ENCODE measurements at regions not wholly inside any gene's neighbourhood (a gene's known extent, or its start where the extent isn't known, plus 50 kb on each side); places are given as distances from the start of the nearest gene placed in this dataset.

GRCh38 chr2:57504787-57505186, 541.8 kb upstream of the VRK2 start:
- no peak for DNase-seq (ENCODE audit: low read depth in 2 of 2)

DNA sequence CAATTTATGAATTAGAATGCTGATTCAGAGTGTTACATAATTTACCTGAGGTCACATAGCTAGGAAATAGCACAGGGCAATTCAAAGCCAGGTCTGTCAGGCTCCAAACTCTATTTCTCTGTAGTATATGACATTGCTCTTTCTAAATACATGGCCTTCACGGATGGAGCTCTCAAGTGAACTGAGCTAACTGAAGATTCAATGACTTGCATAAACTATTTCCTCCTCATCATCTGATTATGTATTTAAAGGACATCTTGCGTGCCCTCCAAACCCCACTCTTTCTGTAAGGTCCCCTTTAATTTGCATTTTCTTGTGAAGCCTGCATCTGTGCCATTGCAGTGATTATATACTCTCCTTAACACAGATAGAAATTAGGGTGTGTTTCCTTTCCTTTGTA, 537.4 kb upstream of the VRK2 start:
- DNase-seq (ENCODE audit: low read depth in 2 of 2) = no peak

DNA sequence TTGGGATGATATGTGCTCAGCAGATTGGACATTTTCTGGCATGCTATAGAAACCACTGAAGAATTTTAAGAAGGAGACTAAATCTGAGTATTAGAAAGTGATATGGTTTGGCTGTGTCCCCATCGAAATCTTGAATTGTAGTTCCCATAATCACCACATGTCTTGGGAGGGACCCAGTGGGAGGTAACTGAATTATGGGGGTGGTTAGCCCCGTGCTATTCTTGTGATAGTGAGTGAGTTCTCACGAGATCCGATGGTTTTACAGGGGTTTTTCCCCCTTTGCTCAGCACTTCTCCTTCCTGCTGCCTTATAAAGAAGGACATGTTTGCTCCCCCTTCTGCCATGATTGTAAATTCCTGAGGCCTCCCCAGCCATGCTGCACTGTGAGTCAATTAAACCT, 535.9 kb upstream of the VRK2 start:
- DNase-seq (ENCODE audit: low read depth in 2 of 2) = no peak

DNA sequence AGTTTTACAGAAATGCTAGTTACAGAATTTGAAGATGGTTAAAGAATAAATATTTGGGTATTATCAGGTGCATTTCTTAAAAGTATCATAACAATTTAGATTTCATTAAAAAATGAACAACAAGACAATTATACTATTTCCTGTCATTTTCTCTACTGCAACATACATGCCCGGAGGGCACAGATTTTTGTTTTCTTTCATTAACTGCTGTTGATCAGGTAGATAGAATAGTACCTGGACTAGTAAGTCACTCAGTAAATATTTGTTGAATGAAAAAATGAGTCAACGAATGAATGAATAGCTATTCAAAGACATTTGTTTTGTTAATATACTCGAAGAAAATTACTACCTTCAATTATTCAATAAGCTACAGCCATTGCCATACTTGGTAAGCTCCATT, 531.2 kb upstream of the VRK2 start:
- no peak for DNase-seq (ENCODE audit: low read depth in 2 of 2)

GRCh38 chr2:57516698-57517340, 529.8 kb upstream of the VRK2 start:
- DNase-seq (ENCODE audit: low read depth in 2 of 2) = no peak

- DNase-seq (ENCODE audit: low read depth in 2 of 2) = no peak
Measured at GRCh38 chr2:57523304-57523703, 523.3 kb upstream of the VRK2 start.

DNA sequence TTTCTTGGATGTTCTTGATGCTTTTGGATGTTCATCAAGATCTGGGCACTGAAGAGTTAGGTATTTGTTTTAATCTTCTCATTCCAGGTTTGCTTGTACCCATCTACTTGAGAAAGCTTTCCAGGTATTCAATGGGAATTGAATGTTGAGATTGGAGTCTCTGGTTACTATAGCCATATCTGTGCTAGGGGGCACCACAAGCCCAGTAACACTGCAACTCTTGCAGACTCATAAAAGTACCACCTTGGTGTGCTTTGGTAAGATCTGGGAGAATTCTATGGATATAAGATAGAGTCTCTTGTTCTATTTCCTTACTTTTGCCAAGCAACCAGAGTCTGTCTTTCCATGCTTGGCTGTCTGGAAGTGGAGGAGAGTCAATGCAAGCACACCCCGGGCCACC, 518.9 kb upstream of the VRK2 start:
- no peak for DNase-seq (ENCODE audit: low read depth in 2 of 2)

DNA sequence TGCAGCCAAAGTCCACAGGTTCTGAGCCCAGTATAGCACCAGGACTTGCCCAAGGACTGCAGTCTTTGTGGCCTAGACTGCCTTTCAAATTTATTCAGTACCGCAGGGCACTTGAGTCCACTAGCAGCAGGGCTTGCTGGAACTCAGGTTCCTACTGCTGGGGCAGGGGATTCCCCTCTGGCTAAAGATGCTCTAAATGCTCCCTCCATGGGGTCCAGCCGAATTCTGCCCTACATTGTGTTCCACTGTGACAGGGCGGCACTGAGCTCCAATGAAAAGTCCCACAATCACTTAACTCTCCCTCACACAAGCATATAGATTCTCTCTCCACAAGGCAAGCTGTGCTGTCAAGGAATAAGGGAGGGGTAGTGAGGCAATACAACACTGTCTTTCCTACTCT, 518.1 kb upstream of the VRK2 start:
- DNase-seq (ENCODE audit: low read depth in 2 of 2) = no peak

DNA sequence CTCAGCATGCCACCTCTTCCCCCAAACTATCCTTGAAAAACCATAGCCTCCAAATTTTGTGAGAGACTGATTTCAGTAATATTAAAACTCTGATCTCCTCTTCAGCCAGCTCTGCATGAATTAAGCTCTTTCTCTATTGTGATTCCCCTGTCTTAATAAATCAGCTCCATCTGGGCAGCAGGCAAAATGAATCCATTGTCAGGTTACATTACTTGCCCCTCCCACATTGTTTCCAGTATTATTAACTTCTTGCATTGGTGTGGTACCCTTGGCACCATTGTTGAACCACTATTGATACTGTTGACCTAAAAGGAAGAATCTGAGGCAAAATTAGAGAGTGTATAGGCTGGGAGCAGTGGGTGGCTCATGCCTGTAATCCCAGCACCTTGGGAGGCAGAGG, 512.2 kb upstream of the VRK2 start:
- DNase-seq (ENCODE audit: low read depth in 2 of 2) = no peak

DNA sequence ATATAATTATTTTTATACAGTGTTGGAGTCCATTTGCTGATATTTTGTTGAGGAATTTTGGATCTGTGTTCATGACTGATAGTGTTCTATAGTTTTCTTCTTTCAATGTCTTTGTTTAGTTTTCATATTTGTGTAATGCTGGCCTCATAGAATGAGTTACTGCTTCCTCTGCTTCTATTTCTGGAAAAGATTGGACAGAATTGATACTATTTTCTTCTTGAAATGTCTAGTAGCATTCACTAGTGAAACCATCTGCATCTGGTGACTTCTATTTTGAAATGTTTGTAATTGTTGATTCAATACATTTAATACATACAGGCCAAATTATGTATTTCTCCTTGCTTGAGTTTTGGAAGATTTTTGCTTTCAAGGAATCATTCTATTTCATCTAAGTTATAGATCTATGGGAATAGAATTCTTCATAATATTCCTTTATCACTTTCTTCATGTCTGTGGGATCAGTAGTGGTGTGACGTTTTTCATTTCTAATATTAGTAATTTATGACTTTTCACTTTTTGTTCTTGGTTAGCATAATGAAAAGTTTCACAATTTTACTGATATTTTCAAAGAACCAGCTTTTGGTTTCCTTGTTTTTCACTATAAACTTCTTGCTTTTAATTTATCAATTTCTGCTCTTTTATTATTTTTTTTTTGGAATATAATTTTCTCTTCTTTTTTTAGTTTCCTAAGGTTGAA, 509.9 kb upstream of the VRK2 start:
- DNase-seq (ENCODE audit: low read depth in 2 of 2) = no peak

- DNase-seq (ENCODE audit: low read depth in 2 of 2) = no peak
Measured at GRCh38 chr2:57539761-57540160, 506.8 kb upstream of the VRK2 start.

DNA sequence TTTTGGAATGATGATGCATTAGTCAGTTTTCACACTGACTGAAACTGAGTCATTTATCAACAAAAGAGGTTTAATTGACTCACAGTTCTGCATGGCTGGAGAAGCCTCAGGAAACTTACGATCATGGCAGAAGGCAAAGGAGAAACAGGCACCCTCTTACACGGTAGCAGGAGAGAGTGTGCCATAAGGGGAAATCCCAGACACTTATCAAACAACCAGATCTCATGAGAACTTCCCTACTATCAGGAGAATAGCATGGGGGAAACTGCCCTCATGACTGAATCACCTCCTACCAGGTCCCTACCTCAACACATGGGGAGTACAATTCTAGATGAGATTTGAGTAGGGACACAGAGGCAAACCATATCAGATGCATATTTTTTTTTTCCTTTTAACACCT, 504.5 kb upstream of the VRK2 start:
- DNase-seq (ENCODE audit: low read depth in 2 of 2) = no peak

DNA sequence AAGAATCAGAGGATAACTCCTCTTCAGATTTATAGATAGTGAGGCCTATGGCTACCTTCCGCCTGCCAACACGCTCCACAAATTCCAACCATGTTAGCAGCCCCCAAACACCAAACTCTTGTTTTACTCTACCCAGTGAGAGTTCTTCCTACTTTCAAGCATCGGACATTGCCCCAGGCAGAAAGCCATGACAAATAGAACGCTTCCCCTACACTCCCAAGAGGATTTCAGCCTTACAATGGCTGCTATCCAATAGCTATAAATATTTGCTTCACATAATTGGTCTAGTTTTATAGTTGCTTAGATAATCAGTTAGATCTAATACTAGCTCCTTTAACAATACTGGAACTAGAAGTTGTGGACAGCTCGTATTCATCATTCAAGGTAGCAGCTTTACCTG, 503.4 kb upstream of the VRK2 start:
- no peak for DNase-seq (ENCODE audit: low read depth in 2 of 2)

DNA sequence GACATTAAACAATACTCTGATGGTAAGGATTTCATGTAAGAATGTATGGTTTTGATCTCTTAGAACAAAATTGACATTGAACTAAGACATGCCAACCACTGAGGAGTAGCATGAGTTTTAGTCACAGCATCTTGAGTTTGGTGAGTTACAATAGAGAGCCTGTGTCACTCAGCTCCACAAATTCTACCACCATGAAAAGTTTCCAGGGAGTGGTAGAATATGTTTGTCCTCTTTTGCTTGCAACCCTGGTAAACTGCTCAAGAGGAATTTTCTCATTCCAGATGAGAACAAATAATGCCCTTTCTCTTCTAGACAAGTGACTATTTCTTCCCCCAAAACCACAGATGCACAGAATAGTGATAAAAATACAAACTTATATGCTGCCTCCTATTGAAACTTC, 502.0 kb upstream of the VRK2 start:
- no peak for DNase-seq (ENCODE audit: low read depth in 2 of 2)

GRCh38 chr2:57546478-57546877, 500.1 kb upstream of the VRK2 start:
- no peak for DNase-seq (ENCODE audit: low read depth in 2 of 2)

GRCh38 chr2:57549642-57550102, 496.9 kb upstream of the VRK2 start:
- no peak for DNase-seq (ENCODE audit: low read depth in 2 of 2)

- no peak for DNase-seq (ENCODE audit: low read depth in 2 of 2)
Measured at GRCh38 chr2:57550912-57551311, 495.7 kb upstream of the VRK2 start.

DNA sequence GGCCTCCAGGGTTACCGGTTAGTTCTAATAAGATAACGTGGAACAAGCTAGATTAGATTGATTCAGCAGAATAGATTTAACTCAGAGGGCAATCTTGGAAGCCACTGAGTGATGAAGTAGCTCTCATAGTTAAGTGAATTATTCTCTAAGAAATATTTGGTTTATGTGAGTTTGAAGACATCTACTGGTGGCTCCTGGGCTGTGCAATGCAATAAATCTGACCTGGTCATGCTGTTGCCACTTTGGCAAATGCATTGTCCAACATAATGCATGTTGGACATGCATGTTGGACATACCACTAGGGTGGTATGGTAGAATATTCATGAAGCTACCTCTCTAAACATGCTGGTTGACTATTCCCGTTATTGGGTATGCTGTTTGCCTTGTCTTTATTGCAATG, 493.7 kb upstream of the VRK2 start:
- no peak for DNase-seq (ENCODE audit: low read depth in 2 of 2)

DNA sequence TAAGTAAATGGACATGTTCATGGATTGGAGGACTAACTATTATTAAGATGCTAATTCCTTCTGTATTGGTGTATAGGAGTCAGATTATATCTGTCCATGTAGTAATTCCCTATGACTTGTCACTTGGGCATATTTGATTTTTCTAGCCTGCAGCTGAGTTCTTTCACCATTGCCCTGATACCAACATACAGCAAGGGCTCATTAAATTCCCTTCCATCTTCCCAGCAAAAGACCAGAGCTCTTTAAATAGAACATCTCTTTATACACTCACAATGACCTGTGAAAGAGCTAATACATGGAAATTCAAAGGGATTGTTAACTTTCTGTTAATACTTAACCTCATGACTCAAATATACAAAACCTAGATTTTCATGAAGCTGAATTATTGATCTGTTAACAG, 492.3 kb upstream of the VRK2 start:
- DNase-seq (ENCODE audit: low read depth in 2 of 2) = no peak

- DNase-seq (ENCODE audit: low read depth in 2 of 2) = no peak
Measured at GRCh38 chr2:57558312-57558711, 488.3 kb upstream of the VRK2 start.

GRCh38 chr2:57562495-57562894, 484.1 kb upstream of the VRK2 start:
- no peak for DNase-seq (ENCODE audit: low read depth in 2 of 2)

DNA sequence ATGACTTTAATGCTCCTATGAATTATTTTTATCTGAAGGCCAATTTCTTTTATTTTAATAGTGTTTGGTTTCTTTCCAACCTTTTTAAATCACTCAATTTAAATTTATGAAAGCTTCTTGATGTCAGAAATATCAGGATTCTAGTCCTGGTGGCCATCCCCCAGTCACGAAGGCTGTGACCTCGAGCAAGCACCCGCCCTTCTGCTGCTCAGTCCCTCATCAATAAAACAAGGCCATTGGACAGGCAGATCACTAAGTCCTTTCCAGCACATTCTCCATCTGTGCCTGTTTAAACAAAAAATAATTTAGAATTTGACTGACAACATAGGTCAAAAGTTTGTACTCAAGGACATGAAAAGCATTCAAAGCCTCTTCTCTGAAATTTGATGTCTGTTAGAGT, 483.6 kb upstream of the VRK2 start:
- no peak for DNase-seq (ENCODE audit: low read depth in 2 of 2)

- DNase-seq (ENCODE audit: low read depth in 2 of 2) = no peak
Measured at GRCh38 chr2:57567245-57567644, 479.4 kb upstream of the VRK2 start.

GRCh38 chr2:57569396-57569795, 477.2 kb upstream of the VRK2 start:
- DNase-seq (ENCODE audit: low read depth in 2 of 2) = no peak

Data from stimulated activated CD8-positive, alpha-beta memory T cell treated with anti-CD3 and anti-CD28 coated beads, Interleukin-15, amount 100 ng/mL, for 4 hours (primary cell).